Hematopoietic multipotent progenitor cell treated with erythropoietin and hydrocortisone succinate and interleukin-3 and kit ligand, for 4 days (in vitro differentiated cells): ENCODE measurements at regions not wholly inside any gene's neighbourhood (a gene's known extent, or its start where the extent isn't known, plus 50 kb on each side); places are given as distances from the start of the nearest gene placed in this dataset.

Source experiments
- DNase-seq: peaks from one replicate; pipeline ENCODE4 v3.0.0-alpha.2; 2015

- no peak for DNase-seq
Observed at GRCh38 chr1:194355488-194356106, 1169.2 kb upstream of the B3GALT2 start.

- DNase-seq: no peak
Observed at GRCh38 chr1:194353121-194353520, 1166.7 kb upstream of the B3GALT2 start.

- DNase-seq: no peak
Observed at GRCh38 chr1:194347200-194347599, 1160.8 kb upstream of the B3GALT2 start.

- DNase-seq: peak; percentile 20
Observed at GRCh38 chr1:194342484-194343262, 1156.3 kb upstream of the B3GALT2 start.

- no peak for DNase-seq
Observed at GRCh38 chr1:194341587-194341986, 1155.2 kb upstream of the B3GALT2 start.

GRCh38 chr1:194339471-194339870, 1153.1 kb upstream of the B3GALT2 start:
- no peak for DNase-seq

- no peak for DNase-seq
Observed at GRCh38 chr1:194338241-194338948, 1152.0 kb upstream of the B3GALT2 start.

GRCh38 chr1:194333240-194333639, 1146.8 kb upstream of the B3GALT2 start:
- no peak for DNase-seq

- DNase-seq: no peak
Observed at GRCh38 chr1:194331758-194332157, 1145.3 kb upstream of the B3GALT2 start.

GRCh38 chr1:194322751-194323150, 1136.3 kb upstream of the B3GALT2 start:
- DNase-seq: no peak

- DNase-seq: no peak
Observed at GRCh38 chr1:194318790-194319280, 1132.4 kb upstream of the B3GALT2 start.

GRCh38 chr1:194309697-194310096, 1123.3 kb upstream of the B3GALT2 start:
- DNase-seq: no peak

GRCh38 chr1:194309269-194309668, 1122.9 kb upstream of the B3GALT2 start:
- no peak for DNase-seq

GRCh38 chr1:194300776-194301175, 1114.4 kb upstream of the B3GALT2 start:
- DNase-seq: peak; percentile 2

- no peak for DNase-seq
Observed at GRCh38 chr1:194300340-194300739, 1113.9 kb upstream of the B3GALT2 start.

- peak; percentile 7 for DNase-seq
Observed at GRCh38 chr1:194298007-194298598, 1111.7 kb upstream of the B3GALT2 start.

GRCh38 chr1:194297094-194297493, 1110.7 kb upstream of the B3GALT2 start:
- DNase-seq: no peak

GRCh38 chr1:194296201-194296600, 1109.8 kb upstream of the B3GALT2 start:
- DNase-seq: no peak

GRCh38 chr1:194295685-194296084, 1109.3 kb upstream of the B3GALT2 start:
- DNase-seq: peak; percentile 72

- no peak for DNase-seq
Observed at GRCh38 chr1:194293851-194294405, 1107.5 kb upstream of the B3GALT2 start.

GRCh38 chr1:194292966-194293365, 1106.6 kb upstream of the B3GALT2 start:
- no peak for DNase-seq

- DNase-seq: peak; percentile 55
Observed at GRCh38 chr1:194289569-194290266, 1103.3 kb upstream of the B3GALT2 start.
